ENCODE measurements at regions not wholly inside any gene's neighbourhood (a gene's known extent, or its start where the extent isn't known, plus 50 kb on each side); places are given as distances from the start of the nearest gene placed in this dataset.

DNA sequence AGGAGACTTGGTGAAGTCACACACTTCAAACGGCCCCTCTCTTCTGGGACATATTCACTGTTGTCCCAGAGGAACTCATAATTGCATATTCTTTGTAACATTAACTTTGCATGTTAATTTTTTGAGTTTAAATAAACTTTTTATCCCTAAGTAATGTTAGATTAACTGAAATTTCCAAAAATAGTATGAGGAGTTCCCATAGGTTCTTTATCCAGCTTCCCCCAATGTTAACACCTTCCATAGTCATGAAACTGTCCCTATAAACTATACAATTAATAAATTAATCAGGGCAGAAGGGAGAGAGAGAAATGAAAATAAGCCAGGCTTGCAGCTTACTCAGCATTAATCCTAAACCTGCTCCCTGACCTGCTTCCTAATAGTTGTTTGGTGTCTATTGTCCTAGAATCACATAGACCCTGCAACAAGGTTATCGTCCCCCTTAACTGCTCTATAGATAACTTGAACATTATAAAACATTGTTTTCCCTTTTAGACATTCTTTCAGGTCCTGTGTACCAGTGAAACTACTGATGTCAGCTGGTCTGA is 589.8 kb upstream of the CDH5 start:
- Histone ChIP-seq H4K20me1 (ENCODE audit: control insufficient read depth, insufficient read depth, low read depth, low read length) (no peaks in the 10 kb centered on the region), H3K9me2 (replicated peaks; ENCODE audit: control insufficient read depth, low read length) (no peaks in the 10 kb centered on the region), H3K27ac (ENCODE audit: low read depth, low read length) (no peak overlapping the region), H3K4me1 (ENCODE audit: control insufficient read depth, low read length) (no peaks in the 10 kb centered on the region), H3K36me3 (ENCODE audit: control insufficient read depth, low read length) (no peaks in the 10 kb centered on the region), H3K27me3 (ENCODE audit: control insufficient read depth, low read length) (no peaks in the 10 kb centered on the region), H3K4me2 (ENCODE audit: low read length) (no peak overlapping the region), H3K9me3 (ENCODE audit: control insufficient read depth, insufficient read depth, low read length) (no peaks in the 10 kb centered on the region), H3F3A (ENCODE audit: control insufficient read depth, insufficient read depth) (no peaks in the 10 kb centered on the region), H3K79me2 (ENCODE audit: control insufficient read depth, low read length) (no peaks in the 10 kb centered on the region), H3K4me3 (ENCODE audit: low read length) (no peak overlapping the region)
- TF ChIP-seq, protein P1, sequence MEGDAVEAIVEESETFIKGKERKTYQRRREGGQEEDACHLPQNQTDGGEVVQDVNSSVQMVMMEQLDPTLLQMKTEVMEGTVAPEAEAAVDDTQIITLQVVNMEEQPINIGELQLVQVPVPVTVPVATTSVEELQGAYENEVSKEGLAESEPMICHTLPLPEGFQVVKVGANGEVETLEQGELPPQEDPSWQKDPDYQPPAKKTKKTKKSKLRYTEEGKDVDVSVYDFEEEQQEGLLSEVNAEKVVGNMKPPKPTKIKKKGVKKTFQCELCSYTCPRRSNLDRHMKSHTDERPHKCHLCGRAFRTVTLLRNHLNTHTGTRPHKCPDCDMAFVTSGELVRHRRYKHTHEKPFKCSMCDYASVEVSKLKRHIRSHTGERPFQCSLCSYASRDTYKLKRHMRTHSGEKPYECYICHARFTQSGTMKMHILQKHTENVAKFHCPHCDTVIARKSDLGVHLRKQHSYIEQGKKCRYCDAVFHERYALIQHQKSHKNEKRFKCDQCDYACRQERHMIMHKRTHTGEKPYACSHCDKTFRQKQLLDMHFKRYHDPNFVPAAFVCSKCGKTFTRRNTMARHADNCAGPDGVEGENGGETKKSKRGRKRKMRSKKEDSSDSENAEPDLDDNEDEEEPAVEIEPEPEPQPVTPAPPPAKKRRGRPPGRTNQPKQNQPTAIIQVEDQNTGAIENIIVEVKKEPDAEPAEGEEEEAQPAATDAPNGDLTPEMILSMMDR (IDR thresholded peaks at IDR 0.05; ENCODE audit: low read depth, low read length, poor library complexity, severe bottlenecking) = no peak
- no peak for TF ChIP-seq EZH2phosphoT487 (IDR thresholded peaks at IDR 0.05; ENCODE audit: borderline replicate concordance, low read length)

DNA sequence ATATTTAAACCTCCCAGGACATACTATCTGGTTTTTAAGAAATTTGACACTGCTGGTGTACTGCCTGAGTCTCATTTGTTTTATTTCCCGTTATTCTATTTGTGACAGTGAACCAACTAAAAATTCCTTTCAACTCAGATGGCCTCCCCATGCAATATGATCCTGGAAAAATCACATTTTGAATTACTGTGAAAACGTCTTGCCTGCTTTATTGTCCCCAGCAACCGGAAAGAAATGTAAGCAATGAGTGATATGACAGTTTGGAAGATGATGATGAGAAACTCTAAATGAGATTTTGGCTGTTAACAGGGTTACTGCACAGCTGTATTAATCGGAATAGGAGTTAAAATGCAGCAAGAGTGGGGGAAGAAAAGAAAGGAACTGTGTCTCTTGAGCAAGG is 590.7 kb upstream of the CDH5 start:
- Histone ChIP-seq H3K4me2 (ENCODE audit: low read length) (no peak overlapping the region), H3K4me1 (ENCODE audit: control insufficient read depth, low read length) (no peaks in the 10 kb centered on the region), H3K27me3 (ENCODE audit: control insufficient read depth, low read length) (no peaks in the 10 kb centered on the region), H3K27ac (ENCODE audit: low read depth, low read length) (no peak overlapping the region), H3K36me3 (ENCODE audit: control insufficient read depth, low read length) (no peaks in the 10 kb centered on the region), H3K9me2 (replicated peaks; ENCODE audit: control insufficient read depth, low read length) (no peaks in the 10 kb centered on the region), H3F3A (ENCODE audit: control insufficient read depth, insufficient read depth) (no peaks in the 10 kb centered on the region), H3K4me3 (ENCODE audit: low read length) (no peak overlapping the region), H4K20me1 (ENCODE audit: control insufficient read depth, insufficient read depth, low read depth, low read length) (no peaks in the 10 kb centered on the region), H3K79me2 (ENCODE audit: control insufficient read depth, low read length) (no peaks in the 10 kb centered on the region), H3K9me3 (ENCODE audit: control insufficient read depth, insufficient read depth, low read length) (no peaks in the 10 kb centered on the region)
- no peak for TF ChIP-seq EZH2phosphoT487 (IDR thresholded peaks at IDR 0.05; ENCODE audit: borderline replicate concordance, low read length)
- TF ChIP-seq, protein P1 (IDR thresholded peaks at IDR 0.05; ENCODE audit: low read depth, low read length, poor library complexity, severe bottlenecking) = no peak

DNA sequence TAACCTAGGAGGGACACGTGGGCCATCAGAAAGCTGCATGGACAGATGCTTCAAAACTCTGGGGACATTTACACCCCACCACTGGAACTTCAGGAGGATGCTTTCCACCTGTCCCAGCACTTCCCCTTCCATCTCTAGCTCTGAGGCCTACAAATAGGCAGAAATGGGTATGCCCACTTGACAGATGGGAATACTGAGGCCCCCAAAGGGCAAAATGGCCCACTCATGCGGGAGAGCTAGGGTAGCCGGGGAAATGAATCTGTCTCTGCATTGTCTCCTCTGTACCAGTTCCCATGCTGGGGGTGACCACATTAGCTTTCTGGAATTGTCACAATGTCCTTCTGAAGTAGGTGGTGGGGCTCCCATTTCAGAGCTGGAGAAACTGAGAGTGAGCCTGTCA is 592.1 kb upstream of the CDH5 start:
- Histone ChIP-seq H3K9me3 (ENCODE audit: control insufficient read depth, insufficient read depth, low read length) (no peaks in the 10 kb centered on the region), H3F3A (ENCODE audit: control insufficient read depth, insufficient read depth) (no peaks in the 10 kb centered on the region), H3K27ac (ENCODE audit: low read depth, low read length) (no peak overlapping the region), H3K79me2 (ENCODE audit: control insufficient read depth, low read length) (no peaks in the 10 kb centered on the region), H3K4me3 (ENCODE audit: low read length) (no peak overlapping the region), H3K36me3 (ENCODE audit: control insufficient read depth, low read length) (no peaks in the 10 kb centered on the region), H3K4me1 (ENCODE audit: control insufficient read depth, low read length) (no peaks in the 10 kb centered on the region), H3K4me2 (ENCODE audit: low read length) (no peak overlapping the region), H4K20me1 (ENCODE audit: control insufficient read depth, insufficient read depth, low read depth, low read length) (no peaks in the 10 kb centered on the region), H3K27me3 (ENCODE audit: control insufficient read depth, low read length) (no peaks in the 10 kb centered on the region), H3K9me2 (replicated peaks; ENCODE audit: control insufficient read depth, low read length) (no peaks in the 10 kb centered on the region)
- no peak for TF ChIP-seq EZH2phosphoT487 (IDR thresholded peaks at IDR 0.05; ENCODE audit: borderline replicate concordance, low read length)
- TF ChIP-seq, protein P1 (IDR thresholded peaks at IDR 0.05; ENCODE audit: low read depth, low read length, poor library complexity, severe bottlenecking) = no peak

All from DOHH2 (cell line).